ENCODE measurements at regions not wholly inside any gene's neighbourhood (a gene's known extent, or its start where the extent isn't known, plus 50 kb on each side); places are given as distances from the start of the nearest gene placed in this dataset.

DNA sequence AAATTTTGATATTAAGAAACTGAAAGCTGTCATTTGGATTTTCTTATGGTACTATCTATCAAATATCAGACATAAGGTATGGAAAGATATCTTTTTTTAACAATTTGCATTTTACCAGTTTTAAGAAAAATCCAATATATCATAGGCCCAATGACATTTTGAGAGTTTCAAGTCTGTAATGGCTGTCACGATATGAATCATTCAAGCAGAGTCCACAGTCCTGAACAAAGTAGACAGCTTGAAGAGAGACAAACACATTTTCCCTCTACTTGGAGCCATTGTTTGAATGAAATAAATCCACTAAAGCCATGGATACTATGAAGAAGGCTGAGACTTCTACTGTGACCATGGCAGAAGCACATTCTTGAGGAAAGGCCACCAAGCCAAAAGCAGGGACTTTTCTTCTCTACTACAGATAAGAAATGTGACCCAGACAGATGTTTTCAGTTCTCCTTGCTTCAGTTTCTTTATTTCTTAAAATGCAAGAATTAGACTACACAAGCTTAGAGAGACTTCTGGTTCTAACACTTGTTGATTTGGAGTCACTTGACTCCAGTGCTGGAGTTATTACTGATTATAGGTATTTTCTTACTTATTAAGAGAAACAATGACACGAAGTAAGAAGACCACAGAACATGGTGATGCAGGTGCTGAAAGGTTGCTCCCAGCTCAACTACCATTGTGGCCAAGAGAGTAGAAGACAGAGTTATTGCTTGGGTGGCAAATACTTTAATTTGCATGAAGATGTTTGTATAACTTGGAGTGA, 429.1 kb downstream of the KIF20B start:
- DNase-seq = no peak

DNA sequence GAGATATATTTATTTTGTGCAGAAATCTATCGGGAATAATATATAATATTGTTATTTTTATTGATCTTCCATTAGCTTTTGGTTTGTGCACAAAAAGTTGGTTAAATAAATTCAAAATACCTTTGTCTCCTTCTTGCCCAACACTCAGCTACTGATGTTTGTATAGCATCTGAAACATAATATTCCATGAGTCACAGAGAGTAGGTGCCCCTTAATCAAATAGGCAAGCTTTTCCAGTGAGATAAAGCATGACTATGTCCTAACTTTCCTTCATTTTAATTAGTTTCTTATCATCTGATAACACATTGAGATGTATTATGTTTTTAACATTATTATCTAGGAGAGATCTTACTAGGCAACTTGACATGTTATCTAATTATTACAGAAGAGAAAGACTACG, 432.2 kb downstream of the KIF20B start:
- DNase-seq = no peak

DNA sequence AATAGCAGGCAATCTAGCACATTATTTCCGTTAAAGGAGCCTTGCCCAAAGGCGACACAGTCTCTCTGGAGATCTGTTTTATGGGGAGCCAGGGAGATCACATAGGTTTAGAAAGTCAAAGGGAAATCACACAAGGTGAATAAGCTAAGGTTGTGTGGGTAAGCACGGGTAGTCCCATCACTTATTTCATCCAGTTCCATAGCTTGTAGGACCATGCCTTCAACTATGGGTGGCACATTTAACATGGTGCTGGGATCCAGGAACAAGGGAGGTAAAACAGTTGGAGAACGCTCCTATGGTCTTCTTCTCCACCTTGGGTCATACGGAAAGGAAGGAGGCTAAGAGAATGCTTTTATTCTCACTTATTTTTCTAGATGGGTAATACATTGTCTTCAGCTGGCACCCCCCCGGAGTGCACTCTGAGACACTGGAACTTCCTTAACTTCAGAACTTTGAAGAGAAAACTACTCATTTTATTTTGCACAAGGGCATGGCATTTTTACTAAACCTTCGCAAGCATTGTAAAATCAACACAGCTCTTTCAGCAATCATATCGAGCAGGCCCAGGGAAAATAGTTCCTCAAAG, 435.4 kb downstream of the KIF20B start:
- DNase-seq = no peak

DNA sequence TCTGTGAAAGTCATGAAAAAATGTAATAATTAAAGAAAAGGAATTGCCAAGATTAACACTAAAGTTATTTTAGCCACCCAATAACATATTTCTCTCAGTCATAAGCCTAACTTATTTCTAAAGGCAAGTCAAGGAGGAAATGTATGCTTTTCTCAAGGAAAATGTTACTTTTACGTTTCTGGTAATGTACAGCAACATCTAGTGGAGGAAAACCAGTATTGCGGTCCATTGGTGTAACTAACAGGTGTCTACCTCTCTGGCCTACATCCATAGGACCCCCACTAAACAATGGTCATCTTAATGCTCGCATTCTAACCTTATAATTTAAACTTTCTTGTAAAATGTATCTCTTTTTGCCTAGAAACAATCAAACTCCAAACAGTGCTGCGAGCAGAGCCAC, 437.5 kb downstream of the KIF20B start:
- no peak for DNase-seq

DNA sequence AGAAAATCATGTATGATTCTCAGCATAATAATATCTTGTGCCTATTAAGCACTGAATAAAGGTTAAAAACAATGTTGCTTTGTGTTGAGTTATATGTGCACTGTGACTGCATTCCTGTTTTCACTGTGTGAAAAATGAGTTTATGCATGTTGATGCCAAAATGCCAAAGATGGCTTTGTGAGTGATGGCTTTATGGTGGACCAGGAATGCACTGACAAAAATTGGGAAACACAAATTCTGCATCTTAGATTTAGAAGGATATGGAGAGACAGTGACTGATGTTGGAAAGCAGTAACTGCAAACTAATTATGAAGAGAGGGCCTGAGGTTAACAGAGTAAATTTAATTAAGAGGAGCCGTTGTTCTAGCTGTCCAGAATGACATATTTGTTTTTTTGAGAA, 440.4 kb downstream of the KIF20B start:
- no peak for DNase-seq

DNA sequence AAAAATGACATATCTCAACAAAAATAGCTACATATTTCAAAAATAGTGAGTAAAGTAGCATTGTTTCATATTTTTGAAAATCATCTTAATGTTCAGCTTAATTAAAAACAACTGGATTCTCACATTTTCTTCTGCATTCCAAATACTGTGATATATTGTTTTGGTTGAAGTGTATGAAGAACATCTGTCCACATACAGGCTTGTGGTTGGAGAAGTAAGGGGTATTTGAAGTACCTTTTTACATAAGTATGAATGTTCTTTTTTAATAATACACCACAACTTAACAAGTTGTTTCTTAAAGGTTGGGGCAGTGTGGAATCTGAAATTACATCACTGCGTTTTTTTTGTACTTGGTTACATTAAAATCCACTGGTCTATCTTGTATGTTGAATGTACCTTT, 442.5 kb downstream of the KIF20B start:
- no peak for DNase-seq

DNA sequence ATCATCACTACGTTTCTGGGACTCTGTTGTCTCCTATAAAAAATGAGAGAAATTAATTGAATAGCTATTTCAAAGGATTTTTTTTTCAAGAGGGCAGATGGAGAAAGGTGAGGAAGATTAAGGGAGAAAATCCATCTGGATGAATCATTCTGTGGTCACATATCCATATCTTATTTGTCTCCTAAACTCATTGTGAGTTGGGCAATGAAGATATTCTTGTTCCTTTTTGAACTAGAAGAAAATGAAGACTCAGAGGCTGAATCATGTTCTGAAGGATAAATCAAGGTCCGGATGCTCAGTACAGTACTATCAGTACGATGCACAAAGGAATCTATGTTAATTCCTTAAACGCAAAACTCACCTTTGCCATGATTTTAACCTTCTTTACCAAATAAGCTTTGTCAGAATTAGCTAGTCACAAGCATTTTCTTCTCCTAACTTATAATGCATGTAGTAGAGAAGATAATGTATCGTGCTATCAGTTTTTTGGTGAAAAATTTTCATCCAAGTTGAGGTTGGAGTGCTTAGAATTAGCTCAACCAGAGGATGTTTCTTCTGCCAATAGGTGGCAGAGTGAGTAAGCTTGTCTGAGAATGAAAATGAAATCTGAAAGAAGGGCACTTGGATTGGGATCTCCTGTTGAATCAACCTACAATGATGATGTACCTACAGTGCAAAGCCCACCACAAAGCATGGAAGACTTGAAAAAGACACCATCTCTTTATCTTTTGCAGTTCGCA, 446.9 kb downstream of the KIF20B start:
- DNase-seq = no peak

DNA sequence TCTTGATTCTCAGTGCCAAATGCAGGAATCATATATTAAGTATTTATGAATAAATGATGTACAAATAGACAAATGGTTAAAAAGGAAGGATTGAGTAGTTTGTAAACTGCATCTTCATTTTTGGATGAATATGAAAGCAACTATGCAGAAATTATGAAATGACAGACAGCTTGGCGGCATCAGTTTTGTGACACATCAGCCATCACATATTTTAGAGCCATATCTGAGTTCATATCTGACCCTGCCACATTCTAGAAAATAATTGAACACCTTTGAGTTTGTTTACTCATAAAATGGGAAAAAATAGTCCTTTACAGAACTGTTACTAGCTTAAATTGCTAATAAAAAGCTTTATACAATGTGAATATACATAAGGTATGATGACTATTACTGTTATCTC, 448.2 kb downstream of the KIF20B start:
- no peak for DNase-seq

DNA sequence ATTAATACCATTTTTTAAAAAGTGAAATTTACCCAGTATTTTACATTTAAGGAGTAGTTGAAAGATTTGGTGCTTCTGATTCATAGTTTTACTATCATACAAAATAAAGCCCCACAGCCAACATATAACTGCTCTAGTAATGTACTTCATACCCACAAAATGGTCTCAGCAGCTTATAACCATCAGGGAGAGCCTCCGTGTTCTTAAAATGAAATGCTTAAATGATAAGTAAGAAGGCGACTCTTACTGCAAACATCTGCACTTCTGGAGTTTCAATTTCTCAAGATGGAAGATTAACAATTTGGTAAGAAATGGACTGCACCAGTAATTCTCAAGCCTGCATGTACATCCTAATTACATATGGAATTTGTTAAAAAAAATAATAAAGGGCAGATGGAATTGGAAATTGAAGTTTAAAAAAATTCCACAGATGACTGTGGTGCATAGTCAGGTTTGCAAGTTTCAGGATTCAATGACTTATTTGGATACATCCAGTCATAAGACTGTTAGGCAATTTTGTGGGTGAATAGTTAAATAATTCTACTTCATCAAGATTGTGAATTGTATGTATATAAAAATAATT, 461.0 kb downstream of the KIF20B start:
- no peak for DNase-seq

DNA sequence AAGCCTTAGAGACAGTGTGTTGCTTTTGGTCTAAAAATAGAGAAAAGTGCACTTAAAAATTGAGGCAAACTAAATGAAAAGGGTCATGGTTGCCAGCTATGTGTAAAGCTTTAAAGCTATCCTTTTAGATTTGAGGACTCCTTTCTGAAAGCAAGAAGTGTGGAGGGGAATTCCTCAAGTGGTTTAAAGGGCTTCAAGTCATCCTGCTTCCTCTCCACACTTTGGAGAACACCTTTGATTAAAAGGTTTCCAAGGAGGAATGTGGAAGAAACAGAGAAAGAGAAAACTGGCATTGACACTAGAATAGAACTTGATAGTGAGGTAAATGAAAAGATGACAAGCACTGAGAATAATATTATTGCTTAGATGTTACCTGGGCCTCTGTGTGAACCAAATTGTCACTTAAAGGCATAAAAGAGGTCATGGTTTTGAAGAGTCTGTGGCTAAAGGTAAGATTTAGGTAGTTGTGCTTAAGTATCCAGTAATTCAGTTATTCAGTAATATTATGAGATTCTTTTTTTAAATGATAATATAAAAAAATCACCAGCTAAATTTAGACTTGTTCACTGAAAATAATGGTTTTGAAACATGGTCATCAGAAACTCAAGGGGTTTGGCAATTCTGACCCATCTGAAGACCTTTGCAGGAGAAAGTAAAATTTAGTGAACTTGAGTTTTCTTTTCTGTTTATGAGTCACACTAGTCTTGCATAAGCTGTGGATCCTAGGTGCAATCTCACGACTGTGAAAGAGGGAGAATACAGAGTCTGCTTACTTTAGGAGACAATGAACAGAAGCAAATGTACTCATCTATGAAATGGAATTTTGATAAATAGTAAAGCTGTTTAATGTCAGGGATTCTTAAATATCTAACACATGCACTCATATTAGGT, 466.0 kb downstream of the KIF20B start:
- no peak for DNase-seq

DNA sequence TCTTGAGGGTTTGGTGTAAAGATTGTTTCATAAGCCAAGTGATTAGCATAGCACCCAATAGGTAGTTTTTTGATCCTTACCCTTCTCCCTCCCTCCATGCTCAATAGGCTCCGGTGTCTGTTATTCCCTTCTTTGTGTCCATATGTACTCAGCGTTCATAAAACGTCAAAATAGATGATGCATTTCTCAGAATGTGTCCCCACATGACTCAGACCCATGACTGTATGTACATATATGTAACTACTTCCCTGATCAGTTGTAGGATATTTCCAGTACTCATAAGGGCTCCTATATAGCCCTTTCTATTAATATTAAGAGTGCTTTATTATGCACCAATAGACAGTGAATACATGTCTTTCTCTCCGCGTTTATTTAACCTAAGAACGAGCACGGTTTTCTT, 466.9 kb downstream of the KIF20B start:
- DNase-seq = no peak

DNA sequence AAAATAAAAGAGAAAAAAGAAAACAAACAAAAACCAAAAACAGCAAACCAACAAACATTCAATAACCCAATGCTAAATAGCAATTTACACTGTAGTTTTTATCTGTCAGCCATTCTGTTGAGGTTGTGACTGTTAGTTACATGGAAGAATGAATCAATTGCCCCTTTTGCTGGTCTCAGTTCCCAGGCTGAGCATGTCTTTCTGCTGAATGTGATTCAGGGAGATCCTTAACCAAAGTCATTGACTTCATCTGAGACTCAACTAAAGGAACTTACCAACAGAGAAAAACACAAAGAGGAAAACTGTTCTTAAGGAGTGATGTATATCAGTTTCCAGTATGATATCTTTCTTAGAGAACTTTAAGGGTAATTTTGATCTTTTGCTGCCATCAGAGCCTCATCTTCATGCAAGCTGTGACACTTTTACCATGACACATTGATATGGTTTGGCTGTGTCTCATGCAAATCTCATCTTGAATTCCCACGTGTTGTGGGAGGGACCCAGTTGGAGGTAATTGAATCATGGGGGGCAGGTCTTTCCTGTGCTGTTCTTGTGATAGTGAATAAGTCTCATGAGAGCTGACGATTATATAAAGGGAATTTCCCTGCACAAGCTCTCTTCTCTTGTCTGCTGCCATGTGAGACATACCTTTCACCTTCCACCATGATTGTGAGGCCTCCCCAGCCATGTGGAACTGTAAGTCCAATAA, 469.8 kb downstream of the KIF20B start:
- DNase-seq = no peak

DNA sequence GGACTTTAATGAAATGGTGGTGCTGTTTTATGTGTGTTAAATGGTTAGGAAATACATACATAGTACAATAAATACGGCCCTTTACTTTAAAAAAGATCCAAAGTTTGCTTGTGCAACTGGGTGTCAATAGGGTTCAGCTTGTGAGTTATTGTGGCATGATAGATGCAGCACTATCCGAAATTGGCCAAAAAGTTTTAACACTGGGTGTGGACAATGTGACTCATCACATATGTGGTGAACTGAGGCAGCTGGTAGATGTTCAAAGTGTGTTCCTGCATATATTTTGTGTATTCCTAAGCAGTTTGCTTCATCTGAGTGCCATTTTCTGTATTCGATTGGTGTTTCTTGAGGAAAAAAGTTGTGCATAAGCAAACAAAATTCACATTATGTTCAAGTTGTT, 473.1 kb downstream of the KIF20B start:
- no peak for DNase-seq

DNA sequence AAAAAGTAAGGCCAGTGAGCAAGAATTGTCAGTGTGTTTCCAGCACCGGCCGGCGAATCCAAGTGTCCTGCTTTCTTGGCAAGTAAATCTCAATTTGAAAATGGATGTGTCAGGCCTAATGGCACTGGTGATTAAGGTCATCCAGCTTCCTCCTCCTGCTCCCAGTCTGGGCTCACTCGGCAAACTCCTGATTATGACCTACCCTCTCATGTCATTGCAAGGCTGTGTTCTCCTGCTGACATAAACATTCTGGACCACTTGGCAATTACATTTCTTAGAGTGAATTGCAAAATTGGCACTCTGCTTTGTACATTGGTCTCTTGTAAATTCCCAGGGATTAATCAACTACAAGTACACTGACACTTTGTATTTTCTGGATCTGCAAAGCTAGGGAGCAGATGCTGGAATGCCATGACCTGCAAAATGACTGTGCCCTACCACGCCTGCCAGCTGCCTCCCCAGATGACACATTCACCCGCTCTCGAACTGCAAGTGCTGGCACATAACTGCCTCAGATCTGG, 473.8 kb downstream of the KIF20B start:
- peak; percentile 18 for DNase-seq

DNA sequence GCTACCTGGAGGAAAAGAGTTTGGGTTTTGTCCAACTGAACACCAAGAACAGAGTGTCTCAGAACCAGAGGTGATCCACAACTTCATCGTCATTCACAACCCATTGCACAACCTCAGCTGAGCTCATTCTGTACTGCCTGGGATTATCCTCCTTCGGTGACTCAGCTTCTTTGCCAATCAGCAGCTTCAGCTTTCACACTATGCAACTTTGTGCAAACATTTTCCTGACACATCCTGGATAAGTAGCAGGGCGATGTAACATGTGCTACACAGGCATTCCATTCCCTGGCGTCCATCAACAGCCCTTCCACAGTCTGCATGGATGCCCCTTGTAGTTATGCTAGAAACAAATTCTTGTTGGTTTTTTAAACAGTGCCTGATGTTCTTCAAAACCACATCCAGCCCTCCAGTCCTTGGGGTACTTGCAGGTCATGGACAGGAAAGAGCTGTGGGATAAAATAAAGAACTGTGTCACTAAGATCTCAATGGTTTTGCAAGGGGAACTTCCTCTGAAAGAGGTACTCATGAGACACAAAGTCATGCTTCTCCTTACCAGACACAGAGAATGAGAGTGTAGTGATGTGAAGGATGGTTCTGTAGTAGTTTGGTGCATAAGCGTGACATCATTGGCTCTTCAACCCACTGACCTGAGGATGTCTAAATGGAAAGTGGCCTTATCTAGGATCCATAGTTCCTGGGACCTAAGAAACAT, 478.5 kb downstream of the KIF20B start:
- no peak for DNase-seq

DNA sequence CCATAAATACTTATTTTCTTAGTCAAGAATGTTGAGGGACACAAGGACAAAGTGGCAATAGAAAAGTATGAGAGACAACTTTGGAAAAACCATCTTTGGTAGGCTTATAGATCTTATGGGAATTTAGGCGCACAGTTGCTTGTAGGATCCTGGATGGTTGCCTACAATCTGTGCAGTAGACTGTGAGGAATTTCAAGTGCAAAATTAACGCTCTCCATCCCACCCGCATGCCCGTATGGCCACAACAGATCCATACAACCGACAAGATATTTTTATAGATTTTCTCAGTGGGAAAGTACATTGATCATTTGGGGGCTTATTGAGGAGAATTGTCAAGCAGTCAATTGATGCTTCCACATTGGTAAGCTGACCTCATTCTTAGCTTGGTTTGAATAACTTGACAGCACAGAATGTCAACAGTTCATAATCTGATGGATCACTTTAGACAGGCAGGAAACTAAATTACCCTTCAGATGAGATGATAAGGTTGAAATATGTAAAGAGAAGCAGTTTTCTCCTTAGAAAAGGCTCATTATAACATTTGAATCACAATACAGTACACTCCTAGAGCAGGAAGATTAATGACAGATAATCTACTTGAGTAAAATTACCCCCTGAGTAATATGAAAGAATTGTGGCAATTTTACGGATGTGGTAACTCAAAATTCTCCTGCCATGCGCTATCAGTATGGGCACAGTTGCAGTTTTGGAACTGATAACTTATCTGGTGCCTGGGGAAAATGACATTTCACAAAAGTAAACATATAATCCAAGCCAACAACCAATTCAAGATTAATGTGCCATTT, 479.7 kb downstream of the KIF20B start:
- no peak for DNase-seq

DNA sequence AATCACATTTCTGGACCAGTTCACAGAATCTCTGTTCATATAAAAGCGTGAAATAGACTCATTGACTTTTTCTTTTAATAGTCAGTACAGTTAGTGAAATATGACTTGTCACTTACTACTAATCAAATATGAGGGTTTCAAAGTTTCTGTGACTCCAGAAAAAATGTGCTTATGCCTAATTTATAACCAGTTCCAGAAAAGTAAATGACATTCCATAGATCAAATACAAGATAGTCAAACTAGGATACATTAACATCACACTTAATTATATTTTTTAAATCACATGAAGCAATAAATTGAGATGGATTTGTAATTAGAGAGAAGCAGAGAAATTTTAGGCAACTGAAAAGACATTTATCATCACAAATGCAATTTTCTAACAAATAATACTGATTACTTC, 491.4 kb downstream of the KIF20B start:
- DNase-seq = no peak

DNA sequence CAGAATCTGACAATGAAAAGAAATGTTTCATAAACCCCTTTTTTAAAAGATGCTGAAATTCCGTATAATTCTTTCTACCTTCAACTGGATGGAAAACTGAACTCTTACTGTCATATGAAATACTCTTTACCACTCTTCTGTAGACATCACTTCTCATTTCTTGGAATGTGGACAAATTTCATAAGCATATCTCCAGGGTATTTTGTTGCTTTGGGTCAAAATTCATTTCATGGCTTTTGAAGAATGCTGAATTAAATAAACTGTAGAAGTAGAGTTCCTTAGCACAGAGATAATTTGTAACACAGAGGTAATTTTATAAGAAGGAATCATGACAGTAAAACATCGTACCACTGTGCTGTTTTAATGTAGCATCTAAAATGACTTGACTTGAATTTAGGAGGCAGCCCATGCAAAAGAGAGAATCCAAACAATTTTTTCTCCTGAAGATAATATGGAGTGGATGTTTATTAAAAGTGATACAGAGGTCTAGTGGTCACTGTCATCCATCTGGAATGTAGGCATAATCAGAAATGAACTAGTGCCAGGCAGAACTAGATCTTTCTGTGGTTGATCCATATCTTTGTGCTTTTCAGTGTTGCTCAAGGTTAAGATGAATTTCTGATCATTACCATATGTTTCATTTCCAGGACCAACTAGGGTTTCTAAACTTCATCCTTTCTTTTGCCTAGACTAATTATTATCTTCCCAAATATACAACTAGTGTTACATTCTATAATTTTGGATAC, 492.0 kb downstream of the KIF20B start:
- DNase-seq = no peak

DNA sequence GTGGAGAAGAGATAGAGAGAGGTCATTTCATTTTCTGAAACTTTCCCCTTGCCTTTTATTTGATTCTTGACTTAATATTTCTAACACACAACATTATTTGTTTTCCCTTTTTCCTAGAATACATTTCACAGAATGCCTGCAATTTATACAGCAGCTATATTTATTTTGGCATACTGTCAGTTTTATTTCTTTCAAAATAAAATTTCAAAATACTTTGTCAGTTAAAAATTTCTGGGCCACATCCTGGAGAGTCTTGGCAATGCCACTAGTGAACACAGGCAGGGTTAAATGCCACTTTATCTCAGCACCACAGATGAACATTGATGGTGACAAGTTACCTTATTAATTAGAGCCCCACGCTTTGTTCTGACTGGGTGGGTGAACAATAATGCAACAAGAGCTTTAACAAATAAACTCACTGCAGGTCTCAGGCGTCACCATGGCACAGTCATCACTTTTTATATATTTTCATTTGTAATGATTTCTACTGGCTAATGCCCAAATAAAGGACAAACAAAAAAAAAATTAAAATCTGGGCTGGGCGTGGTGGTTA, 494.0 kb downstream of the KIF20B start:
- no peak for DNase-seq

Measured in NCI-H2171 treated with DMSO at 0.1 percent for 48 hours (cell line).